ENCODE measurements at regions not wholly inside any gene's neighbourhood (a gene's known extent, or its start where the extent isn't known, plus 50 kb on each side); places are given as distances from the start of the nearest gene placed in this dataset.
A peak's percentile ranks its signal among the peaks of the same experiment; 100 is the strongest.

DNA sequence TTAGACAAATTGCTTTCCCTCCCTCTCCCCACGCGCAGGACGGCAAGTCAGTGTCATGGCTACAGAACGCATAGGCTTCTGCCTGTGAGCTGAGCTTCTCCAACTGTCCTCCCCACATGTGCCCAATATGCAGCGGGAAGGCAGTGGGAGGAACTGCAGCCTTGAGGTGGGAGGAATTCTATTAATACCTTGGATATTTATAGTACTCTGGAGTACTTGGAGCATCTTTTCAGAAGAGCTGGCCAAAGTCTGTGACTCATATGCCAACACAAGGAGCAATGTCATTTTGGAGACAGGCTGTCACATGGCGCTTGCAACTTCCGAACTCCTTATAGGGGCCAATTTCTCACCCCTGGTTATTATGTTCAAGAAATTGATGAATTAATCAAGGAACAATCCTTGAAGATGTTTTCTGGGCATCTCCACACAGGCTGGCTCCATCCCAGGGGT is 245.0 kb upstream of the SERP2 start:
- Histone ChIP-seq H3K4me3 (no peak overlapping the region), H3K27me3 (no peaks in the 10 kb centered on the region), H3K27ac (no peak overlapping the region), H3K9me3 (ENCODE audit: low read depth) (no peaks in the 10 kb centered on the region), H3K4me1 (ENCODE audit: low read depth) (peaks cover 13% of the 10 kb centered on the region), H3K36me3 (no peaks in the 10 kb centered on the region)
- DNase-seq (ENCODE audit: low read depth in 1 of 2, low spot score in 1 of 2) = peak in 1 of 2 donors; percentile 6
- TF ChIP-seq, protein P1, sequence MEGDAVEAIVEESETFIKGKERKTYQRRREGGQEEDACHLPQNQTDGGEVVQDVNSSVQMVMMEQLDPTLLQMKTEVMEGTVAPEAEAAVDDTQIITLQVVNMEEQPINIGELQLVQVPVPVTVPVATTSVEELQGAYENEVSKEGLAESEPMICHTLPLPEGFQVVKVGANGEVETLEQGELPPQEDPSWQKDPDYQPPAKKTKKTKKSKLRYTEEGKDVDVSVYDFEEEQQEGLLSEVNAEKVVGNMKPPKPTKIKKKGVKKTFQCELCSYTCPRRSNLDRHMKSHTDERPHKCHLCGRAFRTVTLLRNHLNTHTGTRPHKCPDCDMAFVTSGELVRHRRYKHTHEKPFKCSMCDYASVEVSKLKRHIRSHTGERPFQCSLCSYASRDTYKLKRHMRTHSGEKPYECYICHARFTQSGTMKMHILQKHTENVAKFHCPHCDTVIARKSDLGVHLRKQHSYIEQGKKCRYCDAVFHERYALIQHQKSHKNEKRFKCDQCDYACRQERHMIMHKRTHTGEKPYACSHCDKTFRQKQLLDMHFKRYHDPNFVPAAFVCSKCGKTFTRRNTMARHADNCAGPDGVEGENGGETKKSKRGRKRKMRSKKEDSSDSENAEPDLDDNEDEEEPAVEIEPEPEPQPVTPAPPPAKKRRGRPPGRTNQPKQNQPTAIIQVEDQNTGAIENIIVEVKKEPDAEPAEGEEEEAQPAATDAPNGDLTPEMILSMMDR (IDR thresholded peaks at IDR 0.05; ENCODE audit: low read depth, low read length) = no peak

DNA sequence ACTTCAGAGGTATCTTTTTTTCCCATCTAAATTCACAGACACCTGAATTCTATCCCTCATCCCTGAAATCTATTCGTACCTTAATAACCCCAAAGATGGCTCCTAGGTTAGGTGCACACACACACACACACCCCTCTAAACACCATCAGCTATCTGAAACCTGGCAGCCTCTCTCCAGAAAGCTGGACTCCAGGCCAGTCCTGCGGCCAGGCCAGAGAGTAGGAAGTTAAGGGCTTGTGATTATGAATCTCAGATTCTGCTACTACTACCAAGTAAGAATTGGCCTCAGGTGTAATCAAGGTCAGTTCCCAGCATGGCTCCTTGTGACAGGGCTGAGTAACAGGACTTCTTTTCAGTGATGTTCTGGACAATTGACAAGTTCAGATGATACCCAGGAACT is 244.2 kb upstream of the SERP2 start:
- TF ChIP-seq, protein P1 (IDR thresholded peaks at IDR 0.05; ENCODE audit: low read depth, low read length) = no peak
- Histone ChIP-seq H3K36me3 (no peaks in the 10 kb centered on the region), H3K27me3 (no peaks in the 10 kb centered on the region), H3K4me3 (no peak overlapping the region), H3K9me3 (ENCODE audit: low read depth) (no peaks in the 10 kb centered on the region), H3K27ac (no peak overlapping the region), H3K4me1 (ENCODE audit: low read depth) (peaks cover 13% of the 10 kb centered on the region)
- DNase-seq (ENCODE audit: low read depth in 1 of 2, low spot score in 1 of 2) = no peak

DNA sequence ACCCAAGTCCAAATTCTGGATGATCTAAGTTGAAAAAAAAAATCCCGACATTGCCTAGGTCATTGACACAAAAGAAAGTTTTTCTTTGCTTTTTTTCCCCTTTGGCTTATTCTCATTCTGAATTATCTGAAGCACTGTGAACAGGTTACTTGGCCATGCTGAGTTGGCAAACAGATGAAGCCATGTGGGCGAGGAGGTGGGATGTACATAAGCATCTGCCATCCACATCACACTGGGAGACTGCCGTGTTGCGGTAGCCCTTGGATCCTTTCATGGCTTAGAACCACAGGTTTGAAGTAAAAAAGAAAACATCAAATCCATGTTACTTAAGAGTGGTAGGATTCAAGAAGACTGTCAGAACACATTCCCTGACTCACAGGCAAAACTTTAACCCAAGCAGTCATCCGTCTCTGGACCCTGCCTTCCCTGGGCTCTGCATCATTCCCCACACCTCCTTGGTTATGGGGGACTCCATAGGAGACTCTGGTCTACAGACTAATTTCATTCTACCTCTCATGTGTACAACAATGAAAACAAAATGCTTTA is 242.5 kb upstream of the SERP2 start:
- Histone ChIP-seq H3K4me3 (no peak overlapping the region), H3K27ac (no peak overlapping the region), H3K9me3 (ENCODE audit: low read depth) (no peaks in the 10 kb centered on the region), H3K27me3 (no peaks in the 10 kb centered on the region), H3K36me3 (no peaks in the 10 kb centered on the region), H3K4me1 (ENCODE audit: low read depth) (peaks cover 13% of the 10 kb centered on the region)
- no peak for DNase-seq (ENCODE audit: low read depth in 1 of 2, low spot score in 1 of 2)
- TF ChIP-seq, protein P1 (IDR thresholded peaks at IDR 0.05; ENCODE audit: low read depth, low read length) = no peak

DNA sequence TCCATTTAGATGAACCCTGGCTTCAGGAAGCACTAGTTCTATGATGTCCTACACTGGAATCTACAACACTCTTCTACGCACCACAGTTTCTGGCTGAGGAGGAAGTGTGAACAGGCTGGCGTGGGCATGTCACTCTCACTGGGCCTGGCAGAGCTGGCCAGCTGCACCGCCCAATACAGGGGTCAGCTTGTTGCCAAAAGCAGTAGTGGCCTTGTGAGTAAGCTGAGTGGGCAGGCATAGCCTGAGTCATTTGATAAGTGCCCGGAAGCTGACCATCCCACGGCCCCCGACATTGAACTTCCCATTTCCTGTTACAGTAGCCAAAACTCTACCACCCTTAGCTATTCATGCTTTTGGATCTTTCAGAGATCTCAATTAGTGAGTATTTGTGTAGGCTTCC is 240.9 kb upstream of the SERP2 start:
- Histone ChIP-seq H3K27me3 (no peaks in the 10 kb centered on the region), H3K36me3 (no peaks in the 10 kb centered on the region), H3K9me3 (ENCODE audit: low read depth) (no peaks in the 10 kb centered on the region), H3K4me1 (ENCODE audit: low read depth) (peaks cover 13% of the 10 kb centered on the region), H3K4me3 (no peak overlapping the region), H3K27ac (no peak overlapping the region)
- peak in 1 of 2 donors; percentile 75 for DNase-seq (ENCODE audit: low read depth in 1 of 2, low spot score in 1 of 2)
- TF ChIP-seq, protein P1 (IDR thresholded peaks at IDR 0.05; ENCODE audit: low read depth, low read length) = no peak

DNA sequence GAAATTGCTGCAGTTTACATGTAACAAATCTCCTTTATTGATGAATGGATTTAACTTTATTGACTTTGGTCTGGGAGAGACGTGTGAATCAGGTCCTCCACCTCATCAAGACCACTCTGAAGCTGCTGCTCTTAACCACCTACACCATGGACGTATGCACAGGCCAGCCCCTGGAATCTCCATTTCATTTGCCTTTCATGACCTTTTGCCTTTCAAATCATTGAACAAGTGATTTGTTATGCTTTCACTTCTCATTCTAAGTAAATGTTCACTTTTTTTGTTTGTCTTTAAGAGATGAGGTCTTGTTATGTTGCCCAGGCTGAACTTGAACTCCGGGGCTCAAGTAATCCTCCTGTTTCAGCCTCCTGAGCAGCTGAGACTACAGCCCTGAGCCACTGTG is 240.0 kb upstream of the SERP2 start:
- no peak overlapping the region for H3K27ac ChIP-seq
- TF ChIP-seq, protein P1 (IDR thresholded peaks at IDR 0.05; ENCODE audit: low read depth, low read length) = no peak
- H3K9me3 ChIP-seq (ENCODE audit: low read depth) = no peaks in the 10 kb centered on the region
- H3K4me1 ChIP-seq (ENCODE audit: low read depth) = peaks cover 10% of the 10 kb centered on the region
- no peak overlapping the region for H3K4me3 ChIP-seq
- DNase-seq (ENCODE audit: low read depth in 1 of 2, low spot score in 1 of 2) = no peak
- no peaks in the 10 kb centered on the region for H3K36me3 ChIP-seq
- H3K27me3 ChIP-seq = no peaks in the 10 kb centered on the region
